ENCODE measurements at regions not wholly inside any gene's neighbourhood (a gene's known extent, or its start where the extent isn't known, plus 50 kb on each side); places are given as distances from the start of the nearest gene placed in this dataset.

DNA sequence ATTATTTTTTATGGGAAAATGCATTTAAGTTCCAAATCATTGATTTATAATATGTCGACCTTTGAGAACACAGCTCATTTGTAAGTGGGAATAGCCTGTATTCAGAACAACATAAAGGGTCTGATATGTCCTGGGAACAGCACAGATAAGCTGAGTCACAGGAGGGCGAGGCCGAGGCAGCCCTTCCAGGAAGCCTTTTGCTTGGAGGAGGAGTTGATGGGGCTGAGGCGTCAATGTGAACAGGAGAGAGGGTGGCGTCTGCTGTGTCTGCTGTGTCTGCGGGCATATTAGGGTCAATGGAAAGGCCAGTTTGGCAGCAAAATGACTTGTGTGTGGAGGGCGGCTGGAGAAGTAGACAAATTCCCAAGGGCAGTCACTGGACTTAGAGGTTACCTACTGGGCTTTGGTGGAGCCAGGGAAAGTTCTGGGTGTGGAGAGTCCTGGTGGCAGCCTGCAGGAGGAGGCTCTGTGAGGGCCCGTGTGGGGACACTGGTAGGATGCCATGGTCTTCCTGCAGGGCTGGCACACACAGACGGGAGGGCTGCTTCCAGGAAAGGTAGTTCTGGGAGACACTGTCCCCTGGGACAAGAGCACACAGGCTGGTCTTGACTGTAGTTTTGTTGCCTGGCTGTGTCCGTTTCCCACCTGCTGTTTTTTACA is 128.1 kb downstream of the GLI2 start:
- DNase-seq = no peak

DNA sequence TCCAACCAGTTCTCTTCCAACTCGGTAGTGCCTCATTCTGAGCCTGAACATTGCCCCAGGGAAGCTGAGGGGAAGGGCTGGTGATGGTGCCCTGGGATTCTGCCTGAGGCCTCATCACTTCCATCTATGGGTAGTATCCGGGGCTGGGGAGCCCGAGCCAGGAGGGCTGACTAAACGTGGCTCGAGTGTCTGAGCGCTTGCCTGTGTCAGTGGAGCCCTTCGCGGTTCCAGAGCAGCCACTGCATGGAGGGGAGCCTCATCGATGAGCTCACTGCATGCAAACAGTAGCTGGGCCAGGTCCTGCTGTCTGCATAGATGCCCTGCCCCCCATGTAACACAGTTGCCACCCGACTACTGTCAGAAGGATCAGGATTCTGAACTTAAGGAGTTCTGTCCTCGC is 129.3 kb downstream of the GLI2 start:
- DNase-seq = no peak

DNA sequence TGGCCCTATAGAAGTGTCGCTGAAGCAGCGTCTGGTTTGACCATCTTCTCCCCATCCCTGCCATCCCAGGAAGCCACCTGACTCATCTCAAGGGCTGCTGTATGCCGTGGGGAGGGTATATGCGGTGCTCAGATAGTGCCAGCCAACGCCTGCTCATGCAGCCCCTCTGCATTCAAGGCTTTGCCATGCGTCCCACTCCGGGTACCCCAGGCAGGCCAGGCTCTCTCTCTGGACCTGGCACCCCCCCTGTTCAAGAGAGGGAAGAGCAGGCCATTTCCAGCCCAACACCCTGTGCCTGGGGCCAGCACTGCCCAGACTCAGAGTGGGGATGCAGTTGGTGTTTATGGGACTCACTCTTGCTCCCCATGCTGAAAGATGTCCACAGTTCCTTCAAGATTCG is 130.0 kb downstream of the GLI2 start:
- no peak for DNase-seq

DNA sequence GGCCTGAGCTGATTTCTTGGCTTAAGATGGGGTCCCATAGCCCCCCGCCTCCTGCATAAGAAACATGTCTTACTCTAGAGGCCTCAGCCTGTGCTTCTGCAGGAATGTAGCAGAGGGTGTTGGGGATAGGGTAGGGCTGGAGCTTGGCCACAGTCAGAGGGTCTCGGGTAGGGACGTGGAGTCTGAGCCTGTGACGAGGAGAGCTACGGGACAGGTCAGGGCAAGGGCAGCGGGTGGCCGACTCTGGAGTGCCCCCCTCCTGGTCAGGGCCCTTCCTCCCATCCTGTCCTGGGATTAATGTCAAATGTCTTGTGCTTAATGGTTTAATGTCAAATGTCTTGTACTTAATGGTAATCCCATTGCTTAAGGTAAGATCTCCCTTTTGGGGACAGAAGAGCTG is 130.4 kb downstream of the GLI2 start:
- no peak for DNase-seq

DNA sequence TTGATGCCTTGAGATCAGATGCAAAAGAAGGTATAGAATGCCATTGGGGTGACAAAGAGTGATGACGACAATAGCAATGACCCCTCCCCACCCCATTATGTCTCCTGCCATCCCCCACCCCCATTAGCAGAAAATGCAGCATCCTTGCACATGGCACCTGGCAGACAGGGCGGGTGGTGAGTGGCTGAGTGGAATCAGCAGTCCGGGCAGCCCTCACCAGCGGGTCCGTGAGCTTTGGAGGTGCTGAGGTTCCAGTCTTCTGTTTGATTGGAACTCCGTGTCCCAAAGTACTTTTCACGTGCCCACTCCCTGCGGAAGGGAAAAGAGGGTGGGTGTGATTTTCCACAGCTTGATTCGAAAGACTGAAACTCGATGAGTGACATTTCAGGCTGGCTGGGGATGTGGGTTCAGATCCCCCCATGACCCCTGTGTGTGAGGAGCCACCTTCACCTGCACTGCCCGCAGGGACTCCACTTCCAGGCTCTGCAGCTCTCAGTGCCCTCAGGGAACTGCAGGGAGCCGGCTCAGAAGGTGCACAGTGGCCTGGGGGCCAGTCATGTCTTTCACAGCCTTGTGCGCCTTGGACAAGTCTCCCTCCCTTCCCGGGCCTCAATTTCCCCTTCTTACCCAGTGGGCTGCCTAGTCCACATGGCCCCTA is 130.9 kb downstream of the GLI2 start:
- DNase-seq = no peak

DNA sequence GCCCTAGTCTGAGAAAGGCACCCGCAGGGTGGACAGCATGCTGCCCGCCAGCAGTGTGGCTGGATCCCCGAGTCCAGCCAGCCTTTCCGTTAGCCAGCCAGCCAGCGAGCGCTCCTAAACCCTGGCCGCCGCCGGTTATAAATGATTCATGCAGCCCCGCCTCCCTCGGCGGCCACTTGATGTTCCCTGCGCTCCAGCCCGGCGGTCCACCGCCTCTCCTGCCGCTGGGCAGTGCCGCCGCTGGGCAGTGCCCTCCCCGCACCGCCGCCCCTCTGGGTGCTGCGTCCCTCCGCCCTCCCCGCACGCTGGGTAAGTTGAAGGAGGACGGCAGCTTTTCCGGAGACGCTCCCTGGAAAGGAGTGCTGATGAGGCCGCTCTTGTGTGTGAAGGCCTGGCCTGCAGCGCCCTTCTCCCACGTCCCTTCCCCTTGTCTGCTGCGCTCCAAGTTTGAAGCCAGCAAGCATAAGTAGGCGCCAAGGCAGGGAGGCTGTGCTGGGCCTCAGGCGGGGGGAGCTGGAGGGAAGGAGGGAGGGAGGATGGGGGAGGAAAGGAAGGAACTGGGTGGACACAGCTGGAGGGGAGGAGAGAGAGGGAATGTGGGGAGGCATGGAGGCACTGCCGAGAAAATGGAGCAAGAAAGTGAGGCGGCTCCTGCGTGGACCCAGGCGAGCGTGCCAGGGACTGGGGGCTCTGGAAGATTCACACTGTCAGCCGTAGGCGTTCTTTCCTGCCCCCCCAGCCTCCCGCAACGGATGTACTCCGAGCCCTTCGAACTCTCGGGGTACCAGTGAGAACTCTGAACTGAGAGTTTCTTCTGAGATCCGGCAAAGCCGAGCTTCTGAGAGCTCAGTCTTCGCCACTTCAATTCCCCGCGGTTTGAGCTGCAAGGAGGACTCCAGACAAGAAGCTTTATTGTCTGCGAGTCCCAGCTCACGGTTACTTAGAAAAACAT is 131.9 kb downstream of the GLI2 start:
- DNase-seq = peak in 43 of 56 donors; percentile 13 to 83 (median 54)

DNA sequence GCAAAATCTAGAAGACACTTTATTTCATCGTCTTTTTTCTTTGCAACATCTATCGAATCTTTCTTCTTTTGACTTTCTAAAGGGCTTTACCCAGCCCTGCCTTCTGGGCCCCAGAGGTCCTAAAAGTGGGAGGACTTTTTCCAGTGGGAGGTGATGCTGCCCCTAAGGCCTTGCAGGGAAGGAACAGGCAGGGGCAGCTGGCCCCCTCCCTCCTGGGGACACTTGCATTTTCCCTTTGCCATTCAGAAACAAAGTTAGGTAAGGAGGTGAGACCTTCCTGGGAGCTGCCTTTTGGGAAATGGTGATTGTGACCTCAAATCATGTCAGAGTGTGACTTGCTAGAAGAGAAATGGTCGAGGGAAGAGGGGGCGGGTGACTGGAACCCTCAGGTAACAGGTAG is 132.7 kb downstream of the GLI2 start:
- no peak for DNase-seq

DNA sequence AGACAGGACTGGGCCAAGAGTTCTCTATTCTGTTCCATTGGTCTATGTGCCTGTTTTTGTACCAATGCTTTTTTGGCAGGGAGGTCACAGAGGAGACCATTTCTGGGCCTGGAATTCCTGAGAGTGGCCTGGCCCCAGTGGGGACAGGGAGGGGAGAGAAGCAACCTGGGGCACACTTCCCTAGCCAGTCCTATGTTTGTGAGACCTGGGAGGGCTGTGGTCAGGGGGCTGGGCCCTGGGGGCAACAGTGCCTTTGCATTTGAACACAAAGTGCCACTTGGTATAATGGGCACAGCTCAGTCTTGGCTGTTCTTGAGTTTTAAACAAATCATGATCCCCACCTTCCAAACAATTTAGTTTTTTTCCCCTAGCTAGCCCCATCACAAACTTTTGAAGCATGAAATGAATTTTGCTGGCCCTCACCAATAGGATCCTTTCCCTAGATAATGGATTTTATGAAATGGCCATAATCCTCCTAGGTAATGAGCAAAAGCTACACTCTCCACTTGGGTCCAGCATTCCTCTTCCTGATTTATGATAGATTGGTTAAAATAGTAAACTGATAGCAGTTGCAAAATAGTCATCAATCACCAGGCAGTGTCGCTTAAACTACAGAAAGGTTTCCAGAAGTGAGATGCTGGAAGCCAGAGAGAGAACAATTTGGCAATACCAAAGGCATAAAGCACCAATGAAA is 133.5 kb downstream of the GLI2 start:
- no peak for DNase-seq

DNA sequence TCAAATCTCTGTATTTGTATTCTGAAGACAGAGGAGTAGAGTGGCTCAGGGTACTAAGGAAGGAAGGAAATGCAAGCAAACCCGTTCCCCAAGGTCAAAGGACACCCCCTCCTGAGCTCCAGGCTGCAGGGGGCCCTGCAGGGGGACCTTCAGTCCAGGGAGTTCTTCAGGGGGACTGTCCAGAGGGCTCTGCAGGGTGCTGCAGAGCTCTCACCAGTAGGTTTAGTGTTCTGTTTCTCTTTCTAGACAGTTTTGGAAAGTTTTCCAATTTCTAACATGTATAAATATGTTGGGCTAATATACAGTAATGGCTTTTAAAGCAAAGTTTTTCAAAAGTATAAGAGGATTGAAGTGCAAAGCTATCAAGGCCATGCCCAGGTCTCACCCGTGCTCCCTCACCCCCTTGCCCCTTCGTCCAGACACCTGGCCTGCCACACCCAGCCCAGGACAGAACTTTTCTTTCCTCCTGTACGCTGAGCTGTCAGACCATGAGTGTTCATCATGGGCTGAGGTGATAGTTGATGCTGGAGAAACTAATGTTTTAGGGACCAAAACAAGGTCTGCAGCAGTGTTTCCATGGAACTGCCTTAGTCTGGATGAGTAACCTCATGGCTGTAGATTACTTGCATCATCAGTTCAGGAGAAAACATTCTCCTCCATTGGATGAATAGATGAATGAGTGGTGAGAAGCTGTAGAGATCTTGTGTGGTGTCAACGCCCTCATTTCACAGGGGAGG is 134.2 kb downstream of the GLI2 start:
- no peak for DNase-seq

DNA sequence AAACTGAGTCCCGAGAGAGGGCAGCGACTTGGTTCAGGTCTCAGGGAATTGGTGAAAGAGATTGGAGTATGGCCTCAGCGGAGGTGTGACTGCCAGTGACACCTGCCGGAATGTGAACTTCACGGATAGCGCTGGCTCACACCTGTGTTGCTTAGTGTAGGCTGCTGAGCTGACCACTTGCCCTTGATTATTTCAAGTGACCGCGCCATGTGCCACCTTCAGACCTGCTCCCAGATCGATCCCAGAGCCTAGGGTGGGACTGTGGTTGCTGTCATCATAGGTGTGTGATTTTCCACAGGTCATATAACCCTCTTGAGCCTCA is 134.8 kb downstream of the GLI2 start:
- no peak for DNase-seq

DNA sequence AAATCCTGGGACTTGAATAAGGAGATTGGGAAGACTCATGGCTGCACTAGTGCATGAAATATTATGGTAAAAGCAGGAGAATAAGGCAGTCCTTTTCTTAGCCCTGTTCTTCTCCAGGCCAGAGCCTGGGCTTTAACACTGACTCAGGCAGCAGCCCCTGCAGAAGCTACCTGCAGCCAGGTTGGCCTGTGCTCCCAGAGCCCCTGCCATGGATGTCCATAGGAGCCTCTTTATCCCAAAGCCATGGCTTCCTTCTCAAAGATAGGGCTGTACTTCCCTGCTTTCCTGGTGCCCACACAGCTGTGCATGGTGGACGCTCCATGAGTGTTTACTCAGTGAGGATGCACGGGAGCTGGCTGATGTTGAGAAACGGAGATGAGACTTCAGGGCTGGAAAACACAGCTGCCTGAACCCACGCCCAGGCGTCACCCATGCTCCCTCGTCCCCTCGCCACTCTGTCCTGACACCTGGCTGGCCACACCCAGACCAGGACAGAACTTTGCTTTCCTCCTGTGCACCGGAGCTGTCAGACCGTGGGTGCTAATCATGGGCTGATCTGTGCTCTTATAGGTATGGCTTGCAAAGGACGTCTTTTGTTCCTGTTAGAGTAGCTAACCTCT is 135.5 kb downstream of the GLI2 start:
- no peak for DNase-seq

DNA sequence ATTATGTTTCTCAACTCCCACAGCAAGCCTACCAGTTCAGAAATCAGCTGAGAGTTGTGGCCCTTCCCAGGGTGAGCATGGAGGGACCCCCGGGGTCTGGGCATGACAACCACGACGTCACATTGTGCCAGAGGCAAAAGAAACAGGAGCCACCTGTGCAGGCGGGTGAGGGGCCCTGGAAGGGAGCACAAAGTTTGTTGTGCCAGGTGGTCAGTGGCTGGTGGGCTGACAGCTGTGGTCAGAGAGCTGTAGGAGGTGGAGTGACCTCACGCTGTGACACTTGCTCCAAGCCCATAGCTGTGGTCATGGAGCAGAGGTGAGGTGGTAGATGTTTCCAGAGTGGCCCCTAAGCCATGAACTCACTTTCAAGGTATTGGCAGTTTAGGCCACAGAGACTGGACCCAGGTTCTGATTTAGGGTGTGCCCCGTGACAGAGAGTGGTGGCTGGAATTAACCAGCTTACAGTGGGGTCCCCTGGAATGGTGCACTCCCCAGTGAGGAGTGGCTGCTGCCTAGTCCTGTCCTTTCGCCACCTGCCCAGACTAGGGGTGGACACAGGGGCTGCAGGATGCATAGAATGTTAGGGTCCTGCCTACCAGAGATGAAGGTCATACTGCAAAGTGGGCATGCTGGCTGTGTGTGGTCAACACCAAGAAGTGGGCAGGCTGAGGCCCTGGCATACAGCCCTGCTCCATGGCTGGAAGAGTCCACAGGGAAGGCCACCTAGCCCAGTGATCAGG is 136.4 kb downstream of the GLI2 start:
- DNase-seq = no peak

DNA sequence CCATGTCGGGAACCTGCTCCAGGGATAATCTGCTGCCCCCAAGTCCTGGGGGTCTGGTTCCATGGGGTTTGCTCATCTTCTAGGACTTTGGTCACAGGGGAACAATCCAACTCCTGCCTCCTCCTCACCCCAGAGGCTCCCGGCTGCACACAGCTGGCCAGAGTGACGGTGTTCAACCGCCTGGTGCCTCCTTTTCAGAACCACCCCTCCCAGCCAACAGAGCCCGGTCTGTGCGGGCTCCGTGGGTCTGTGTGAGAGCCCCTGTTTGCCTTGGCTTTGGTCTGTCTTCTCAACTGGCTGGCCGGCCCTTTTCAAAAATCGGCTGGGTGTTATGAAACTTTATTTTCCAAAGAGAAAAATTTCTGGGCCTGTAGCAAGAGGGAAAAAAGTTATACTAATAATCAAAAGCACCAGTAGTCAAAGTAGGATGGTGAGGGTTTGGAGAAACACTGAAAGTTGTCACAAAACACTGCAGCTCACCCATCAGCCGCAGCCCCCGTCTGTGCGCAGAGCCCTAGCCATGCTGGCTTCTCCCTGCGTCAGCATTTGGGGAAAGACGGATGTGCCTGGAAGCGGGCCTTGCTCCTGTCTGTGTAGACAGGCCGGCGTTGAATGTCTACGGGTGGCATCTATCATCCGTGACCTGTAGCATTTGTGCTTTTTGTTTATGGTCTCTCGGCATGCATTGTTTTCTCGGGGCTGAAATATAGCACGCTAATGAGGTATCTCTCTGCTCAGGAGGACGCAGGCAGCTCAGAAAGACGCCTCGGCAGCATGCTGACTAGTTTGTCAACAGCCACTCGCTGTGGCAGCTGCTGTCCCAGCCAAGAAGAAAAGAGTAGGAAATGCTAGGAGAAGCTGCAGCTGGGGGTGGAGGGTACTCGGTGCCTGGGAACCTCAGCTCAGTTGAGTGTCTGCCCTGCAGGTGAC is 138.6 kb downstream of the GLI2 start:
- DNase-seq = peak in 2 of 56 donors; percentile 10 to 31

DNA sequence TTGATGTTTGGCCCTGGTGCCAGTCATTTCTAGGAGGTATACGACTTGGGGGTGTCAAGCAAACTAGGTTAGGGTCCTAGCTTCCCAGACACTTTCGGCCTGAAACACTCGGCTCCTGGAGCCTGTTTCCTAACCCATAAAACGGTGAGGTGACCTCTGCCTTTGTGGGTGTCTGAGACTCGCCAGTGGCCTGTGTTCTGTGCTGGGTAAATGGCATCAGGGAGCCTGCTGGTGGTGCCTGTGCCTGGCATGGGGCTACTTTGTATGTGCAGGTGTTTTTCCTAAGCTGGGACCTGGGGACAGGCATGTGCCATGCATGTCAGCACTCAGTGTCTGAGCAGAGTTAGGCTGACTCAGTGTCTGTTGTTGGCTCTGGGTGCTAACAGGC is 139.2 kb downstream of the GLI2 start:
- DNase-seq = no peak

DNA sequence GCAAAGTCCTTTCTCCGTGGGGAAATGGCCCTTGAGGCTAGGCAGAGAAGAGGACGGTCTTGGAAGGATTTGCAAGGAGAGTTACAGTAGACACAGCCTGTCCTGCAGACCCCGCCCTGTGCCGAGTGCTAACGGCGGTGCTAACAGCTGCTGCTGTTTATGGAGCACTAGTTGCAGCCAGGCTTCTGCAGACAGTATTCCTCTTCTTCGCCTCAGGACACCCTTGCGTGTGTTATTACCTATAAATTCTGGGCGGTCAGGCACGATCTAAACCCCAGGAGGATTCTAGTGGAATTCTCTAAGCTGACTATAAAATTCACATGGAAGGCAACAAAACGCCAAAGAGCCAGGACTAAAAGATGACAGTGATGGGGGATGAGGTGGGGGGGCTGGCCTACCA is 139.8 kb downstream of the GLI2 start:
- no peak for DNase-seq

DNA sequence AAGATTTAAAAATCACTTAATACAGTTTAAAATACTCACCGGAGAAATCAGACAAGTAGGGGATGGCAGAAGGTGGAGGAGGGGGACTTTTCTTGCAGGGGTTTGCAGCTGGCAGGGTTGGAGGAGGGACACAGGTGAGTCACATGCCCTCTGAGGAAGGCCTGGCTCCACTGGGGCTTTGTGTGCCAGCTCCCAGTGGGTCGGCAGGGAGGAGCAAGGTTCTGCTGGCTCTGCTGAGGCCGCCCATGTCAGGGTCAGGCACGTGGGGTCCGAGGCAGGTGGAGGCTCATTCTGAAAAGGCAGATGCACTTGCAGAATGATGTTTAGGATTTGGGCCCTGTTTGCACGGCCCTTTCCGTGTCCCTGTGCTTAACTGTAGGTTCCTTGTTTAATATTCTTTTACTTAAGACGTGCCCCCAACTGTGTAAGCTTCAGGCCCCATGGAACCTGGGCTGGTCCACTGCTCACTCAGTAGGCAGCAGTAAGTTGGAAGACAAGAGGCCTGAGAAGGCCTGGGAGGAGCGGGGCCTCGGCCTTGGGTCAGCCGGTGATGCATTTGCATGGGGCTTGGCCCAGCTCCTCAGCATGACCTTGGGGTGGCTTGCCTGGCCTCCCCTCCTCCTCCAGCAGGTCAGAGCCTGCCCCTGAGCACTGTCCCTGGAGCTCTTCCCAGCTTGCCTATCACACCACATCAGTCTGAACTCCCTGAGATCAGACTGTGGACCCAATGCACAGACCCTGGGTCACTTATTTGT is 141.0 kb downstream of the GLI2 start:
- no peak for DNase-seq

DNA sequence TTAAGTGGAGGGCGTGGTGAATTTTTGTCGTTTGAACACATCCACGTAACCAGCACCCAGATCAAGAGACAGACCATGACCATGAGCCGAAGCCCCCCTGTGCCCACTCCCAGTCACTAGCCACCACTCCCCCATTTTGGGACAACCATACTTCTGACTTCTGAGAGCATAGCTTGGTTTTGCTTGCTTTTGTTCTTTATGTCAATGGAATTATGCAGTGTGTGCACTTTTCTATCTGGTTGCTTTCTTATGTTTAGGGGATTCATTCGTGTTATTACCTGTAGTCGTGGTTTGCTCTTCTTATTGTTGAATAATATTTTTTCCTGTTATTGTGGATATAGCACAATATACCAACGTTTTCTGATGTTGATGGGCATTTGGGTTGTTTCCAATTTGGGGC is 141.7 kb downstream of the GLI2 start:
- DNase-seq = no peak

DNA sequence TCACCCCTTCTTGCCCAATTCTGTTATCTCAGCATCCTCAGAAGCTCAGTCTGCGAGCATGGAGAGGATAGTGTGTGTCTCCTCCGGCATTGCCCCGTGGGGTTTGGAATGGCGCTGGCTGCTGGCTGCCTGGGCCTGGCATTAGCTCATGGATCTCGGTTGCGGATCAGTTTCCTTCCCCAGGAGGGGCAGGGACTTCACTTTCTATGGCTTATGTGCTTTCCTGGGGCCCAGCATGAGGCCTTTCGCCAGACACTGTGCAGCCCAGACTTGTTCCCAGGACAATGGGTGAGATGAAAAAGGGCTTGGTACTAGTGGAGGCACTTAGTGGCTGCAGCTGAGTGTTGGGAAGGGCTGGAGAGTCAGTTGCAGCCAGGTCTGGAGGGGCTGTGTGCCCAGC is 143.3 kb downstream of the GLI2 start:
- DNase-seq = peak in 2 of 56 donors; percentile 30 to 37
